ENCODE measurements at regions not wholly inside any gene's neighbourhood (a gene's known extent, or its start where the extent isn't known, plus 50 kb on each side); places are given as distances from the start of the nearest gene placed in this dataset.

- no peak overlapping the region for H3K9ac ChIP-seq
- no peak overlapping the region for H3K4me3 ChIP-seq (IDR thresholded peaks at IDR 0.05; ENCODE audit: insufficient read depth, low read depth, low read length)
- no peaks in the 10 kb centered on the region for H4K20me1 ChIP-seq (ENCODE audit: insufficient read depth)
- no peak overlapping the region for H2AFZ ChIP-seq (ENCODE audit: low read depth)
- H3K79me2 ChIP-seq (ENCODE audit: insufficient read depth, low read depth), result no peaks in the 10 kb centered on the region
- no peaks in the 10 kb centered on the region for H3K36me3 ChIP-seq (ENCODE audit: insufficient read depth)
- H3K27me3 ChIP-seq (ENCODE audit: insufficient read depth, low read depth), result no peaks in the 10 kb centered on the region
- no peak for TF ChIP-seq CTCF (conservative IDR thresholded peaks at IDR 0.05; ENCODE audit: low read depth, low read length)
- H3K4me2 ChIP-seq, result no peak overlapping the region
- no peaks in the 10 kb centered on the region for H3K4me1 ChIP-seq (ENCODE audit: low read depth, poor library complexity, severe bottlenecking)
- H3K27ac ChIP-seq, result no peak overlapping the region
Observed at GRCh38 chr3:31278532-31278931, 254.2 kb upstream of the STT3B start.

- no peaks in the 10 kb centered on the region for H3K4me1 ChIP-seq (ENCODE audit: low read depth, poor library complexity, severe bottlenecking)
- no peaks in the 10 kb centered on the region for H4K20me1 ChIP-seq (ENCODE audit: insufficient read depth)
- H3K27ac ChIP-seq, result no peak overlapping the region
- H3K4me2 ChIP-seq, result no peak overlapping the region
- H2AFZ ChIP-seq (ENCODE audit: low read depth), result no peak overlapping the region
- no peaks in the 10 kb centered on the region for H3K36me3 ChIP-seq (ENCODE audit: insufficient read depth)
- H3K79me2 ChIP-seq (ENCODE audit: insufficient read depth, low read depth), result no peaks in the 10 kb centered on the region
- H3K9ac ChIP-seq, result no peak overlapping the region
- no peak for TF ChIP-seq CTCF (conservative IDR thresholded peaks at IDR 0.05; ENCODE audit: low read depth, low read length)
- no peak overlapping the region for H3K4me3 ChIP-seq (IDR thresholded peaks at IDR 0.05; ENCODE audit: insufficient read depth, low read depth, low read length)
- H3K27me3 ChIP-seq (ENCODE audit: insufficient read depth, low read depth), result no peaks in the 10 kb centered on the region
Observed at GRCh38 chr3:31284776-31285175, 247.9 kb upstream of the STT3B start.

- no peak for TF ChIP-seq CTCF (conservative IDR thresholded peaks at IDR 0.05; ENCODE audit: low read depth, low read length)
Observed at GRCh38 chr3:31285833-31286486, 246.8 kb upstream of the STT3B start.

GRCh38 chr3:31288224-31288623 is 244.5 kb upstream of the STT3B start:
- H3K27me3 ChIP-seq (ENCODE audit: insufficient read depth, low read depth), result no peaks in the 10 kb centered on the region
- no peaks in the 10 kb centered on the region for H3K4me1 ChIP-seq (ENCODE audit: low read depth, poor library complexity, severe bottlenecking)
- H3K36me3 ChIP-seq (ENCODE audit: insufficient read depth), result no peaks in the 10 kb centered on the region
- H2AFZ ChIP-seq (ENCODE audit: low read depth), result no peak overlapping the region
- H3K79me2 ChIP-seq (ENCODE audit: insufficient read depth, low read depth), result no peaks in the 10 kb centered on the region
- no peak overlapping the region for H3K27ac ChIP-seq
- no peak overlapping the region for H3K9ac ChIP-seq
- TF ChIP-seq CTCF (conservative IDR thresholded peaks at IDR 0.05; ENCODE audit: low read depth, low read length), result no peak
- no peak overlapping the region for H3K4me3 ChIP-seq (IDR thresholded peaks at IDR 0.05; ENCODE audit: insufficient read depth, low read depth, low read length)
- no peak overlapping the region for H3K4me2 ChIP-seq
- no peaks in the 10 kb centered on the region for H4K20me1 ChIP-seq (ENCODE audit: insufficient read depth)

More at GRCh38 chr3:31285833-31286486, 246.8 kb upstream of the STT3B start:
- Histone ChIP-seq H3K36me3 (ENCODE audit: insufficient read depth) (no peaks in the 10 kb centered on the region), H4K20me1 (ENCODE audit: insufficient read depth) (no peaks in the 10 kb centered on the region), H3K27me3 (ENCODE audit: insufficient read depth, low read depth) (no peaks in the 10 kb centered on the region), H3K4me2 (no peak overlapping the region), H3K4me1 (ENCODE audit: low read depth, poor library complexity, severe bottlenecking) (no peaks in the 10 kb centered on the region), H3K9ac (no peak overlapping the region), H3K79me2 (ENCODE audit: insufficient read depth, low read depth) (no peaks in the 10 kb centered on the region), H3K4me3 (IDR thresholded peaks at IDR 0.05; ENCODE audit: insufficient read depth, low read depth, low read length) (no peak overlapping the region), H2AFZ (ENCODE audit: low read depth) (no peak overlapping the region), H3K27ac (no peak overlapping the region)
